Putamen (tissue), 1 donor: ENCODE measurements at regions not wholly inside any gene's neighbourhood (a gene's known extent, or its start where the extent isn't known, plus 50 kb on each side); places are given as distances from the start of the nearest gene placed in this dataset.
A peak's percentile ranks its signal among the peaks of the same experiment; 100 is the strongest.
"Not testable (repeated sequence)": the region's sequence is repeated elsewhere in the genome, so short reads cannot be mapped to it uniquely, and the experiment has no call there.

Experiments
- DNase-seq: peaks from one replicate; pipeline ENCODE4 v3.0.0-alpha.2; 2016; ENCODE audit warnings: low spot score

- DNase-seq, result not testable (repeated sequence)
These were observed 156.3 kb downstream of the C1D start for GRCh38 chr2:67906547-67906946.

- no peak for DNase-seq
These were observed 145.3 kb downstream of the C1D start for GRCh38 chr2:67917332-67918054.

- DNase-seq, result no peak
These were observed 144.3 kb downstream of the C1D start for GRCh38 chr2:67918471-67918870.

DNA sequence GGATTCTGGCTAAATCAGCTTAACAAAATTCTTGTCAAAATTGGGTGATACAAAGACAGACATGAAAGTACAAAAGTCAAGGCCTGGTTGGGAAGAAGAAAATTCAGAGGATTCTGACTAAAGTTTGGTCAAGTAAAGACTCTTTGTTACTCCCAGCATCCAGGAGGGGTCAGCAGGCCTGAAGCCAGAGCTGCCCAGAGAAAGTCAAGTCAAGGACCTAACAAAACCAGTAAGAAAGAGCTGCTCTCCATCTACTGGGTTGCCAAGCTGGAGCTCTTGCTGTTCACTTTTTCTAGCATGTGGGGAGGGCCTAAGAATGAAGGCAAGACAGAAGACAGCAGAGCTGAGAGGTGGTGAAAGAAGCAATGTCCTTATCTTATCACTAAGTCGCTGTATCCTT lies 143.3 kb downstream of the C1D start:
- no peak for DNase-seq

DNA sequence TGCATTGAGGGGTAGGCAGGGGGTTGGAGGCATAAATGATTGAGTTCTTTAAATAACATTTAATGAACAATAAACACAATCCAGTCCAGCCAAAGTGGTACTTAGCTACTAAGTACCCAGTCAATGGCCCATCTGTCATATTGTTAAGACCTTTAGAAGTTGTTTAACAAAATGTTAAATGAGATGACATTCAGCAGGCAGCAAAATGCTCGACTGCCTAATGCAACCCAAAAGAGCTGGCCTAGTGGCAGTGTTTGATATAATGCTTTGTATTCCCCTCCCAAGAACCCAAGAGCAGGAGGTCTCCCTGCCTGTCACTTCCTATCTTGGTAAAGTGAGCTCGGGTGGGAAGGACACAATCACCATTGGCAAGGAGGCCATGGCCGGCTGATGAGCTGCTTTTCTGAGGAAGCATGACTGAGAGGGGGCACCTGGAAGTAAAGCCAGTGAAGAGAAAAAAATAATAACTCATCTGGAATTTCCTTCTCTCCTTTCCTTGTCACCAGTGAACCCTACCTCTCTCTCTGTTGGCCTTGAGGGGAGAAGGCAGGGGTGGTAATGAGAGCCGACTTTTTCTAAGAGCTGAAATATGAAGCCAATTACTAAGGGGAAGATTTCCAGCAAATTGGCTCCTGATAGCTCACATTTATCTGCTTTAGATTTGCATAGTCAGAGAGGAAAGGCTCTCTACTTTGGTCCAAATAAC lies 140.6 kb downstream of the C1D start:
- no peak for DNase-seq

DNA sequence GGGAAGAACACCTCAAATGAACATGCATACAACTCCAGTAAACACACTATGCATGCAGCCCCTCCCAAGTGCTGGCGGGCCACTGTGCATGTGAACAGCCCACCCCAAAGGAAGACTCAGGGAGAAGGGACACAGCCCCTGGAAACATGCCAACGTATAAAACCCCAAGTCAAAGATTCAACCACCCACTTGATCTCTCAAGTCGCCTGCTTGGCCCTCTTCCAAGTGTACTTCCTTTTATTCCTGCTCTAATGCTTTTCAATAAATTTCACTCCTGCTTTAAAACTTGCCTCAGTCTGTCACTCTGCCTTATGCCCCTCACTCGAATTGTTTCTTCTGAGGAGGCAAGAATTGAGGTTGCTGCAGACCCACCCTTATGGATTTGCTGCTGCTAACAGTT lies 139.1 kb downstream of the C1D start:
- no peak for DNase-seq

- DNase-seq, result no peak
These were observed 135.3 kb downstream of the C1D start for GRCh38 chr2:67927501-67927900.

DNA sequence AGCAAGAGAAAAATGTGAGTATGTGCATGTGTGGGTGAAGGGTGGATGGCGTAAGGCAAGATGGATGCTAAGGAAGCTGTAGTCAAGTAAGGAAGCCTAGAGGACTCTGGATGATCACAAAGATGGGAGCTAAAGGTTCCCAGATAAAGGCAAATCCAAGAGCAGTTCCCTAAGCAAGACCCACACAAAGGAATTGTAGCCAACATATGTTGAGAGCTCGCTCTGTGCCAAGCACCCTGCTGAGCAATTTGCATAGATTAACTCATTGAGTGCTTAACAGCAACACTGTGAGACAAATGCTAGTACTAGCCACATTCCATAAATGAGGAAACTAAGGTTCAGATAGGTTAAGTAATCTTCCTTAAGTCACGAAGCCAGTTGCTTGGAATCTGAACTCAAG lies 132.6 kb downstream of the C1D start:
- DNase-seq, result no peak

DNA sequence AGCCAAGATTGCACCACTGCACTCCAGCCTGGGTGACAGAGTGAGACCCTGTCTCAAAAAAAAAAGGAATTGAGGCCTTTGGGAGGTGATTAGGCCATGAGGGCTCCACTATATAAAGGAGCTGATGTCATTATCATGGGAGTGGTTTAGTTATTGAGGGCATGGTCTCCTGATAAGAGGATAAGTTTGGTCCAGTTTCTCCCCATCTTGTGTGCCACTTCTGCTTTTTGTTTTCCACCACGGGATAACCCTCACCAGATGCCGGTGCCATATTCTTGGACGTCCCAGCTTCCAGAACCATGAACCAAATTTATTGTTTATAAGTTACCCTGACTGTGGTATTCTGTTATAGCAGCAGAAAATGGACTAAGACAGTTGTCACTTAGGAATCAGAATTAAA lies 125.8 kb downstream of the C1D start:
- no peak for DNase-seq

GRCh38 chr2:67938053-67938452 lies 124.8 kb downstream of the C1D start:
- no peak for DNase-seq

- no peak for DNase-seq
These were observed 117.7 kb downstream of the C1D start for GRCh38 chr2:67945056-67945455.

- DNase-seq, result no peak
These were observed 116.9 kb downstream of the C1D start for GRCh38 chr2:67945940-67946339.

DNA sequence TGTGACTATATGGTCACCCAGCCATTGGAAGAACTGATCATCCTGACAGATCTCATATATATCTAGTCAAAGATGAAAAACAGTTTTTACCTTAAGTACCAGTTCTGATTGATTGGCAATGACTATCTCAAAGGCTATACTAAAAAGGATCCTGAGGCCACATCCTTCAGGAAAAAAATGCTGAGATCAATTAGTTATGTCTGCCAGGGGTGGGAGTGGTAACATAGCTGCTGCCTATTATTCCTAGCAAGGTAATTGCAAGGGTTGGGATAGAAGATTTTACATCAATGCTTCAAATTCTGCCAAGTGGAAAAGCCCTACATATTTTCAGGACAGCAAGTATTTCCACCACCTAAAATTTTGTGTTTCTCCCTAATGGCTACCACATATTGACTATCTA lies 114.7 kb downstream of the C1D start:
- DNase-seq, result no peak

- DNase-seq, result no peak
These were observed 114.3 kb downstream of the C1D start for GRCh38 chr2:67948506-67948905.

DNA sequence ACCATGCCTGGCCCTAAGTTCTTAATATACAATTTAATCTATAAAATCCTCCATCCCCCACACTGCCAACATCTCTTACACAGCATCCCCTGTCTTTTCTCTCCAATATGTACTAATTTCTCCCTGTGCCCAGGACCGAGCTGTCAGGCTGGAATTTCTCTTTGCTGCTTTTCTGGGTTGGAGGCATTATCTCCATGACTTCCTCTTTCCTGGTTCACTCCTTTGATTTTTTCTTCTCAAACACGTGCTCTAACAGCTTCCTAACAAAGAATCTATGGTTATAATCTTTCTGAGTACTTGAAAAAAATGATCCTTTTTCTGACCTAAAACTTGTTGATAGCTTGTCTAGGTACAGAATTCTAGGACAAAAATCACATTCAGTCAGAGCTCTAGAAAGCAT lies 112.8 kb downstream of the C1D start:
- DNase-seq, result no peak

- DNase-seq, result no peak
These were observed 111.9 kb downstream of the C1D start for GRCh38 chr2:67950919-67951318.

GRCh38 chr2:67952066-67952465 lies 110.7 kb downstream of the C1D start:
- no peak for DNase-seq

- DNase-seq, result peak; percentile 1
These were observed 108.6 kb downstream of the C1D start for GRCh38 chr2:67954093-67954748.

DNA sequence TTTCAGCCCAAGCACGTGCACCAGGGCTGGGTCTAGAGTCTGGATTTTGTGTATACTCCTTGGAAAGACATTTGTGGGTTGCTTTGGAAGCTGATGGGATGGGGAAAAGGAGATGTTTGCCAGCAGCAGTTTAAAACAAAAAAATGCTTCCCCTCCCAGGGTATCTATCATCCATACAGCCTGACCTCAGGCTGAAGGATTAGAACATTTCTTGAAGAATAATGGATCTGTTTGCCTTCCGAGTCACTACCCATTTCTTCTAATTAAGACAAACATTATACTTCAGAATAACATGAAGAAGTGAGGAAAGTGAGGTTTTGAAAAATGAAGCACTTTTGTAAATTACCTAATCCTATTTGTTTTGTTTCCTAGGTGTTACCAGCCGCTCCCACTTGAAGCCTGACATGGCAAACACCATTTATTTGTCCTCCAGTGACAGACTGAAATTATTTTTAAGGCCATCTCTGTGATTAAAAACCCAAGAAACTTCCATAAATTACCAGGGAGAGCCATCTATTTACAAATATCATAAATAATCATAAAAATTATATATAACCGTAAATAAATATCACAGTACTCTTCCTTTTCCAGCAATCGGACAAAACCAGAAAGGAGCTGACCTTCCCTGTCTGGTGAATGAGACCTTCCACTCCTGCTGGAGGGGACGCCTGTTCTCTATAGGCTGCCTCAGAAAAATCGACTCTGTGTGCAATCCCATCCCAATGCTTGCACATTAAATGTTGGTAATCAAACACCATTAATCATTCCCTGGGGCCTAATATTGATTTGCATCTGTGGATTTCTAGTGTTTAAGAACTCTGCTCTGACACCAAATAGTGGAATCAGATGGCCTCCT lies 106.8 kb downstream of the C1D start:
- no peak for DNase-seq

- DNase-seq, result no peak
These were observed 97.6 kb downstream of the C1D start for GRCh38 chr2:67965246-67965645.

- no peak for DNase-seq
These were observed 92.7 kb downstream of the C1D start for GRCh38 chr2:67970071-67970470.

DNA sequence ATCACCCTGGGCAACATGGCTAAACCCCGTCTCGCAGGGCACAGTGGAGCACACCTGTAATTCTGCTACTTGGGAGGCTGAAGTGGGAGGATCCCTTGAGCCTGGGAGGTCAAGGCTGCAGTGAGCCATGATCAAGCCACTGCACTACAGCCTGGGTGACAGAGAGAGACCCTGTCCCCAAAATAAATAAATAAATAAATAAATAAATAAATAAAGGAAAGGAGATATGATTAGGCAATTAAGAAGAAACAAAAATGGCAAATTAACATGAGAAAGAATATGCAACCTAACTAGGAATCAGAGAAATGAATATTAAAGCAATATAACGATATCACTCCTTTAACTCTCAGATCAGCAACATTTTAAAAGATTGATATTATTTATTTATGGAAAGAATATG lies 92.3 kb downstream of the C1D start:
- DNase-seq, result no peak
